ENCODE measurements at regions not wholly inside any gene's neighbourhood (a gene's known extent, or its start where the extent isn't known, plus 50 kb on each side); places are given as distances from the start of the nearest gene placed in this dataset.
"Not testable (repeated sequence)": the region's sequence is repeated elsewhere in the genome, so short reads cannot be mapped to it uniquely, and the experiment has no call there.

- DNase-seq: no peak
Measured at GRCh38 chr21:22192766-22193165, 1194.6 kb downstream of the NCAM2 start.

DNA sequence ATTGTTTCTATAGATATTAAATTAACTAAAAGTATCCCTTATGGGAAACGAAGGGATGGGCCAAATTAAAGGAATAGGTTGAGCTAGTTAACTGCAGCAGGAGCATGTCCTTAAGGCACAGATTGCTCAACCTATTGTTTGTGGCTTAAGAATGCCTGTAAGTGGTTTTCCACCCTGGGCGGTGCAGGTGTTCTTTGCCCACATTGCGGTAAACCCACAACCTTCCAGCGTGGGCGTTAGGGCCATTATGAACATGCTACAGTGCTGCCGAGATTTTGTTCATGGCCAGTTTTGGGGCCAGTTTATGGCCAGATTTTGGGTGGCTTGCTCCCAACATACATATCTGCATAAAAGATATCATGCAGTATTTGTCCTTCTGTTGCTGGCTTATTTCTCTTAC is 1196.8 kb downstream of the NCAM2 start:
- DNase-seq: not testable (repeated sequence)

GRCh38 chr21:22200378-22201092 is 1202.3 kb downstream of the NCAM2 start:
- DNase-seq: no peak

DNA sequence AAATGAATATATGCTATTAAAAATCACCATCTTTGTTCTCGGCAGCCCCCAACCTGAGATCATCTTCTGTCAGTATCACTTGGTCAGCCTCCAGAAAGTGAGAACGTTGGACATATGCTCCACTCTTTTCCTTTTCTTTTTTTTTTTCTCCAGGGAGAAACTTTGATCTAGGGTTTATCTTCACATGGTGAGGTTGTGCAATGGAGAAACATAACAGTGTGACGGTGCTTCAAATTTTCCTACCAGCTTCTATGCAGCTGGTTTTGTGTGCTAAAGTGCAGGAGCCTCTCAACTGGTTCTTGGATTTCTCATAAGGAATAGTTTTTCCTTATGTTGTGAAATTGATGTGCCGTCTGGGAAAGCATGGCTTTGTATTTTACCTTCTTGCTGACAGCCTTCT is 1202.9 kb downstream of the NCAM2 start:
- DNase-seq: no peak

DNA sequence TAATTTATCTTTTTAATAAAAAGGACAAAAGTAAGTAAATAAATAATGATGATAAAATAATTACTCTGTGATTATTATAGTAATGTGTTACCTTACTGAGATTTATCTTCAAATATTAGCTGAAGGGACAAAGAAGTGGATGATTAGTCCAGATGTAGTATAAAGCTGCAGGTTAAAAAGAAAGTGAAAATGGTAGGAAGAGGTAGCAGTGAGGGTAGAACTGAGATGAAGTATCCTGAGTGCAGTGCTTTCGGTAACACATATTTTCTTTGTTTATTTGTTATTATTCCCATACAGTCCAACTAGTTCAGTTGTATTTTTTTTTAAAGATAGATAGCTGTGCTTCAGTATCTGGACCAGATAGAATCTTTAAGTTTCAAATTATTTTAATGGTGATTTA is 1203.5 kb downstream of the NCAM2 start:
- no peak for DNase-seq

DNA sequence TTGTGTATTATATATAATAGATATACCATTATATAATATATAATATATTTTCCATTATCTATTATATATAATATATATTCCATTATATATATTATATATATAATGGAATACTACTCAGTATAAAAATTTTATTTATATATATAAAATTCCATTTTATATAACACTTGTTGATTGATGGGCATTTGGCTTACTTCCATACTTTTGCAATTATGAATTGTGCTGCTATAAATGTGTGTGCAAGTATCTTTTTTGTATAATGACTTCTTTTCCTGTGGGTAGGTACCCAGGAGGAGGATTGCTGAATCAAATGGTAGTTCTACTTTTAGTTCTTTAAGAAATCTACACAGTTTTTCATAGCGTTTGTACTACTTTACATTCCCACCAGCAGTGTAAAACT is 1211.1 kb downstream of the NCAM2 start:
- no peak for DNase-seq

DNA sequence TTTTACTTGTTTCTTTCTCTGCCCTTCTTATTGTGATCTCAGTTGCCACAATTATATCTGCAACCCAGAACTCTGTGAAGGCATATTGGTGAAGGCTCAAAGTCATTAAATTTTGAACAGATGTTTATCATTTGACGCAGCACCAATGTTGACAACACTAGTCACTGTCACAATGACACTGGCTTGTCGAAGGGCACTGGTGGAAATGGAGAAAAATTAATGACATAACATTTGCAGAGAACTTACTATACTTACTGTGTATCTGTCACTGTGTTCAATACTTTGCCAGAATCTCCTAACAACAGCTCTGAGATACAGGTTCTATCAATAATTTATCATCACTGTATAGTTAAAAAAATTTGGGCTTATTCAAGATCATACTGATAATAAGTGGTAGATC is 1213.7 kb downstream of the NCAM2 start:
- no peak for DNase-seq

DNA sequence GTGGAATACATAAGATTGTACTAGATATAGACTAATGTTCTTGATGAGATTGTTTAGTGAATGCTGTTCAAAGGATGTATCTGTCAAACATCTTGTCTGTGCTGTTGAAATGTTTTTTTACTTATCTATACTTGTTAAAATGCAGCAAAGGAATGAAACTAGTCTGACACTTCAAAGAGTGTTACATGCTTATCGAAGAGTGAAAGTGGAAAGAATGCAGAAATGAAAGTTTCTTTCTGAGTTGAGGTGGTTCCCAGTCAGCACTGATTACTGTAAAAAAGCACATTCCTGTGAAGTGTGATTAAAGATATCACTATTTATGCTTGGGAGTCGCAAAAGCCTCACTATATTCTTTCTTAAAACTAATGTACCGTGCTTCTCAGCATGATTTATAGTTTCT is 1225.2 kb downstream of the NCAM2 start:
- peak; percentile 32 for DNase-seq

GRCh38 chr21:22224261-22224660 is 1226.1 kb downstream of the NCAM2 start:
- no peak for DNase-seq

DNA sequence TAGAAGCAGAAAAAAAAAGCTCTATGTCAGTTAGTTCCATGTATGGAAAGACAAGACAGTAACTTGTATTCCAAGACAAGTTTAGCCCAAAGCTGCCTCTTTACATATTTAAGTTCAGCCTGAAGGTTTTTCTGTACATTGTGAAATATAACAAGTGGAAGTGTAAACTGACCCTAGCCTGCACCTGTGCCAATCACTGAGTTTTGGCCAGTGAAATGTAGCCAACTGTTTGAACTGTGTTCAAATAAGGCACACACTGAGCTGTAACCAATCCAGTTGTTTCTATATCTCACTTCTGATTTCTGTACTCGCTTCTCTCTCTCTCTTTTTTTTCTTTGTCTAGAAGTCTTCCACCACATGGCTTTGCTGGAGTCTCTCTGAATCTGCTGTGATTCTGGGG is 1227.1 kb downstream of the NCAM2 start:
- no peak for DNase-seq

- no peak for DNase-seq
Measured at GRCh38 chr21:22231013-22231412, 1232.8 kb downstream of the NCAM2 start.

GRCh38 chr21:22235866-22236590 is 1237.8 kb downstream of the NCAM2 start:
- DNase-seq: no peak

DNA sequence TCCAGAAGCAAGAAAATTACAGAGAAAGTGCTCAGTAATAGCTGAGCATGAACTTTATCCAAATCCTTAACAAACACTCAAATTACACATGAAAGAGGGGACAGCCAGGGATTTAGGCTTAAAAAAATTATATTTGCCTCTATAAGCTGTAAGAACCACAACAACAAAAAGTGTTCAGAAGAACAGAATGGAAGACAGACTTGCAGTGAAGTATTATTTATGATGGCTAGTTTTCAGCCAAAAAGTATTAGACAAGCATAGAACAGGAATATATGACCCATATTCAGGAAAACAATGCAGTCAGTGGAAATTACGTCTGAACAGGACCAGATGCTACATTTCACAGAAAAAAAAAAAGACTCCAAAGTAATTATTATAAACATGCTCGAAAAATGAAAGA is 1246.3 kb downstream of the NCAM2 start:
- no peak for DNase-seq

DNA sequence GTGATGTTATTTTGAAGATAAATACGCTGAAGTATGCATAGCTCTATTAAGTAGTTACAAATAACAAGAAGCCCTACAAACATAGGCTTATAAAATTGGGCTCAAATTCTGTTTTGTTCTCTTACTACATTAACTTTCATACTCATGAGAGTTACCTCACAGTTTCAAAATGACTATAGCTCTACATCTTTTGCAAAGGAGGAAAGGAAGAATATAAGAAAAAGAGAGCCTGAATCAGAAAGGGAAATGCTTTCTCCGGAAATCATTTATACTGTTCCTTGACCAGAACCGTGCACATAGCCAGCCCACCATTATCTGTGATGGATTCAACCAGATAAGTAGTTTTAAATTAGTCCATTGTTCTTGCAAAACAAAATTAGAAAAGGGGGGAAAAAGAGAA is 1252.1 kb downstream of the NCAM2 start:
- no peak for DNase-seq

DNA sequence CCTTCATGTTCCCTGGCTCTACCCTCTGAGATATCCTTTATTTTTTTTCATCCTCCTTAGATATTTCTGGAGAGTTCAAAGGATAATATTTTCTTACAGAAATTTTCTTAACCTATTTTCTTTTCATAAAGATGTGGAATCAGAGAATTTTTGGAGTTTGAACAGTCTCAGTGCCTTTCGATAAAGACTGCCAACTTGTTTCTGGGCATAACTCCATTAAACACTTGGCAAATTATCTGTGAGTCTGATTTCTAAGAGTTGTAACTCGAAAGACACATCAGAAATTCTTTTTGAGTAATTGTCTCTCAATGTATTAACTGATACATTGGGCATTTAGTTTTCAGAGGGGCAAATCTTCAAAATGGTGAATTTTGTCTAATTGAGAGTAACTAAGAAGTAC is 1255.6 kb downstream of the NCAM2 start:
- DNase-seq: no peak

DNA sequence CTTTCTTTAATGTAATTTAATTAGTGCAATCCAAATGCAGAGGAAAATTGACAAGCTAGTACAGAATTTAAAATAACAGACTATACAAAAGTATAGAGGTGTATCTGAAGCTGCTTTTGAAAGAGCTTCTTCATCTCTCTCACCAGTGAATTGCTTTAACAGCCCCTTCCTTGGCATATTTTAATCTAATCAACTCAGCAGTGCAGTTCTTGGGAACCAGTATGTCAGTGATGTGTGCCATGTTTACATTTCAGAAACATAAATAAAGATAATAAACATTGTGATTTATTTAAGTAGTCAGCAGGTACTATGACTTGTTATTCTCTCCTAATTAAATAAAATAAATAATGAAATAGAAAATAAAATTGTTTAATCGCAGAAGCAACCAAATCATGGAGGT is 1260.6 kb downstream of the NCAM2 start:
- no peak for DNase-seq

DNA sequence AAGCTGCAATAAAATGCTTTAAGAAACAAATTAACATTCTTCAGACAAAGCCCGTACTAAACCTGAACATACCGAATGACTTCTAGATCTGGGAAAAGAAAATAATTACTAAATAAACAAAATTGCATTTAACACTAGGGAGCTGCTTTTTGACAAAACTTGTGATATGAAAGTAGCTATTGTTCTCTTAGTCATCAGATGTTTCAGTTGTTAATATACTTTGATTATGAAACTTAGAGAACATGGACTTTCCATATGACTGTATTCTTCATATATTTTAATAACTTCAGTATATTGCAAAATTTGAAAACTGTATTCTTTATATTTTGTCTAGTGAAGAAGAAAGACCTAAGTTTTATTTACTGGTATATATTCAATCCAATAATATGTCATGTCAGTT is 1262.1 kb downstream of the NCAM2 start:
- DNase-seq: no peak

DNA sequence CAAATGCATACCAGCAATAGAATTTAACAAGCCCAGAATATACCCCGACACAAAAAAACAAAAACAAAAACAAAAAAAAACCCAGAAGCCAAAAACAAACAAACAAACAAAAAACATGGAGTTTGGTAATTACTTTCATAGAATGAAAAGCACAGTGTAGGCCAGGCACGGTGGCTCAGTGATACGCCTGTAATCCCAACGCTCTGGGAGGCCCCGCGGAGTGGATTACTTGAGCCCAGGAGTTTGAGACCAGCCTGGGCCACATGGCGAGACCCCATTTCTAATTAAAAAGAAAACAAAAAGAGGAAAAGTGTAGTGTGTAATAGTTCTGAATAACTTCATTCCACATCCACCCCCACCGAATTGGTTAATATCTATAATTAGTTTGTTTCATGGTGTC is 1265.7 kb downstream of the NCAM2 start:
- DNase-seq: no peak

DNA sequence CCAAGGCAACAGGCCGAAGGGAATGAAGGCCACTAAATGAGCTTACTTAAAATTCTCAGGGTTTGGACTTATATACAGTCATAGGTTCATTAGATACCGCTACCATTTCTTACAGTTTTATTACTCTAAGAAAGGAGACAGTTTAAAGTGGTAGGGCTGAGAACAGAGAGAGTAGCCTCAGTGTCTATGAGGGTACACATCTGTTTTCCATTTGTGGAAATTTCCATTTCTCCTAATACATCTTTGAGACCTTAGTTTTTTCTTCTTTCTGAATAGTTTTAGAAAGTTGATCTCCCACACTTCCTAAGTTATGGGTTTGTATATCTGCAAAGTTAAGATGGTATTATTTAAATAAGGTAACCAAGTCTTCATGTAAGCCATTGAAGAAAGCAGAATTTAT is 1279.1 kb downstream of the NCAM2 start:
- no peak for DNase-seq

- DNase-seq: no peak
Measured at GRCh38 chr21:22278366-22278765, 1280.2 kb downstream of the NCAM2 start.

DNA sequence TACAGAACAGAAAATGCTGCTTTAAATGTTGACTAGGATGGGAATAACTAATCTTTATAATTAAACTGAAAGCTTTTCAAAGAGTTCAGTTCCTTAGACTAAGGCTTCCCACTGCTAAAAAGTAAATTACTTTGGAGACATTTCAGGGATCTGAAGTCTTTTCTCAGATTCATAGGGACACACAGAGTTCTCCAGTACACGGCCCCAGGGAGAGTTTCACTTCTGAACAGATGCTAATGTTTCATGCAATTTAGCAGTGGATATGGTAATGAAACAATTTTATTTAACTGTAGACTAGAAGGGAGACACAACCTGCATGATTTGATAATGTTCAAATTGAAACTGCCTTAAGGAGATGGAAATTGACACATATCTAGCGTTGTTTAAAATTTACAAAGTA is 1282.6 kb downstream of the NCAM2 start:
- DNase-seq: no peak

GRCh38 chr21:22288885-22289499 is 1290.8 kb downstream of the NCAM2 start:
- no peak for DNase-seq

DNA sequence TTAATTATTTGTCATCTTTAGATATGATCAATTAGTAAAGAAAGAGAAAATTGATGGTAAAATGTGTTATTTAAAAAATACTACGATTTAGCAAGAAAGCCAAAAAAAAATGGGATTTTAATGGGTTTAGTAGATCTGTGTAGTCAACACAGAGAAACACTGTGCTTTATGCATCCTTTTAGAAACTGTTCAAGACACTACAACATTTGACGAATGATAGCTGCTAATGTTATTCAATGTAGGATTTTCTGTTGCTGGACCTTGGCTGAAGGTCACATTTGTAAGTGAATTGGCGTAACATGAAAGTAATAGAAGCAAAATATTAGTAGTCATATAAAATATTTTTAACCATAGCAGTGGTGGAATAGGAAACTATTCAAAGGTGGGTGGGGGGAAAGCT is 1293.9 kb downstream of the NCAM2 start:
- DNase-seq: no peak

DNA sequence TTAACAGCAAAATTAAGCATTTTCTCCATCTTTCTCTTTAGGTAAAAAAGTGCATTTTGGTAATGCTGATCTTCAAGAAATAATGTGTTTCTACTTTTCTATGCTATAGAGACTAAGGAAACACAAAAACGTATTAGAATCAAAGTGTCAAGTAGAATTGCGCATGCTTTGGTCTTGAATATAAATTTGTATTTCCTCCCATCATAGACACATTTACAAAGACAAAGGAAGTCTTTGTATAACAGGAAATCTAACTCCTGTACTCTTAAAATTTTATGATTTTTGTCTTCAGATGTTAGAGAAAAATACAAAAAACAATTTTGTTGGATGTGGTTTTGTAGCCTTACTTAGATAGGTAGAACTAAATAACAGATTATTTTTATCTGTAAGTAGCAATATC is 1299.4 kb downstream of the NCAM2 start:
- no peak for DNase-seq
